Progenitor cell of endocrine pancreas (in vitro differentiated cells): ENCODE measurements at regions not wholly inside any gene's neighbourhood (a gene's known extent, or its start where the extent isn't known, plus 50 kb on each side); places are given as distances from the start of the nearest gene placed in this dataset.
A peak's percentile ranks its signal among the peaks of the same experiment; 100 is the strongest.

ENCODE experiments used
- DNase-seq: peaks from one replicate; pipeline ENCODE4 v3.0.0; 2021; ENCODE audit warnings: low spot score; ENCODE audit not compliant: unreplicated experiment
- H3K27ac Mint-ChIP-seq: 2 replicates; pipeline ENCODE4 v1.8.0; 2021; ENCODE audit warnings: mild to moderate bottlenecking, moderate library complexity, mixed read lengths
- H3K27me3 Mint-ChIP-seq: 2 replicates; pipeline ENCODE4 v1.8.0; 2021; ENCODE audit warnings: mixed read lengths
- H3K36me3 Mint-ChIP-seq: 2 replicates; pipeline ENCODE4 v1.8.0; 2022; ENCODE audit warnings: mixed read lengths; ENCODE audit not compliant: insufficient read depth
- H3K4me1 Mint-ChIP-seq: 2 replicates; pipeline ENCODE4 v1.8.0; 2021; ENCODE audit warnings: low read depth, mixed read lengths
- H3K4me3 Mint-ChIP-seq: 2 replicates; pipeline ENCODE4 v1.8.0; 2021; ENCODE audit warnings: low read depth, mild to moderate bottlenecking, moderate library complexity, mixed read lengths
- H3K9me3 Mint-ChIP-seq: 2 replicates; pipeline ENCODE4 v1.8.0; 2021; ENCODE audit warnings: low read depth, mixed read lengths
- CTCF ChIP-seq: fragments of 200-600 bp; sonication (generic); IDR thresholded peaks from one replicate; pipeline ENCODE4 v1.5.0; 2021; ENCODE audit warnings: antibody characterized with exemption, mild to moderate bottlenecking; ENCODE audit not compliant: unreplicated experiment

GRCh38 chr1:68294367-68295066, 62.2 kb upstream of the WLS start:
- Mint-ChIP-seq H3K9me3 (no peaks in the 10 kb centered on the region), H3K4me1 (peaks cover 26% of the 10 kb centered on the region), H3K27ac (no peak overlapping the region), H3K4me3 (no peak overlapping the region), H3K27me3 (peaks cover 37% of the 10 kb centered on the region), H3K36me3 (no peaks in the 10 kb centered on the region)
- DNase-seq: no peak
- no peak for TF ChIP-seq CTCF

- Mint-ChIP-seq H3K36me3 (no peaks in the 10 kb centered on the region), H3K9me3 (no peaks in the 10 kb centered on the region), H3K27ac (peak overlapping the region; percentile 44), H3K4me1 (peaks cover 26% of the 10 kb centered on the region), H3K27me3 (peaks cover 37% of the 10 kb centered on the region), H3K4me3 (no peak overlapping the region)
- no peak for DNase-seq
- no peak for TF ChIP-seq CTCF
Observed at GRCh38 chr1:68293609-68294366, 61.5 kb upstream of the WLS start.

GRCh38 chr1:68293122-68293521, 60.8 kb upstream of the WLS start:
- H3K27ac Mint-ChIP-seq: no peak overlapping the region
- no peak overlapping the region for H3K4me3 Mint-ChIP-seq
- H3K9me3 Mint-ChIP-seq: no peaks in the 10 kb centered on the region
- peaks cover 26% of the 10 kb centered on the region for H3K4me1 Mint-ChIP-seq
- no peak for DNase-seq
- no peak for TF ChIP-seq CTCF
- H3K36me3 Mint-ChIP-seq: no peaks in the 10 kb centered on the region
- peaks cover 37% of the 10 kb centered on the region for H3K27me3 Mint-ChIP-seq

- DNase-seq: no peak
- Mint-ChIP-seq H3K27ac (no peak overlapping the region), H3K4me3 (no peak overlapping the region), H3K9me3 (no peaks in the 10 kb centered on the region), H3K36me3 (no peaks in the 10 kb centered on the region), H3K4me1 (peaks cover 26% of the 10 kb centered on the region), H3K27me3 (peaks cover 35% of the 10 kb centered on the region)
- no peak for TF ChIP-seq CTCF
Observed at GRCh38 chr1:68291688-68292384, 59.5 kb upstream of the WLS start.

GRCh38 chr1:68287241-68287640, 54.9 kb upstream of the WLS start:
- Mint-ChIP-seq H3K4me1 (peaks cover 7% of the 10 kb centered on the region), H3K27ac (no peak overlapping the region), H3K4me3 (no peak overlapping the region), H3K27me3 (no peaks in the 10 kb centered on the region), H3K36me3 (no peaks in the 10 kb centered on the region), H3K9me3 (no peaks in the 10 kb centered on the region)
- DNase-seq: no peak
- no peak for TF ChIP-seq CTCF
